ENCODE measurements at regions not wholly inside any gene's neighbourhood (a gene's known extent, or its start where the extent isn't known, plus 50 kb on each side); places are given as distances from the start of the nearest gene placed in this dataset.

DNA sequence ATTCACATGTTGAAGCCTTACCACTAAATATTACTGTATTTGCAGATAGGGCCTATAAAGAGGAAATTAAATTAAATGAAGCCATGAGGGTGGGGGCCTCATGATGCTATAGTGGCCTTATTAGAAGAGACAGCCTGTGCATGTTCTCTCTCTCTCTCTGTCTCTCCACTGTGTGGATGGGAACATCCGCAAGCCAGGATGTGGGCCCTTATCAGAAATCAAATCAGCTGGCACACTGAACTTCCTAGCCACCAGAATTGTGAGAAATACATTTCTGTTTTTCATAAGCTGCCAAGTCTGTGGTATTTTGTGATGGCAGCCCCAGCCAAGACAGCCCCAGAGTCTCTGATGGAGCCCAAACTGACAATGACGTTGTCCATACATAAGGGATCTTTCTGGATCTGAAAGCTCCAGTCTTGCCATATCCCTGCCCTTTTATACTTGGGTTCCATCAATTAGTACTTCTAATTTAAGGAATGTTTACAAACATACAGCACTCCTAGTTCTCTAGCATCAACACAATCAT, 300.5 kb upstream of the ATP10B start:
- no TSS peak for BruUV-seq (replicated peaks)
- TF ChIP-seq, protein P1, sequence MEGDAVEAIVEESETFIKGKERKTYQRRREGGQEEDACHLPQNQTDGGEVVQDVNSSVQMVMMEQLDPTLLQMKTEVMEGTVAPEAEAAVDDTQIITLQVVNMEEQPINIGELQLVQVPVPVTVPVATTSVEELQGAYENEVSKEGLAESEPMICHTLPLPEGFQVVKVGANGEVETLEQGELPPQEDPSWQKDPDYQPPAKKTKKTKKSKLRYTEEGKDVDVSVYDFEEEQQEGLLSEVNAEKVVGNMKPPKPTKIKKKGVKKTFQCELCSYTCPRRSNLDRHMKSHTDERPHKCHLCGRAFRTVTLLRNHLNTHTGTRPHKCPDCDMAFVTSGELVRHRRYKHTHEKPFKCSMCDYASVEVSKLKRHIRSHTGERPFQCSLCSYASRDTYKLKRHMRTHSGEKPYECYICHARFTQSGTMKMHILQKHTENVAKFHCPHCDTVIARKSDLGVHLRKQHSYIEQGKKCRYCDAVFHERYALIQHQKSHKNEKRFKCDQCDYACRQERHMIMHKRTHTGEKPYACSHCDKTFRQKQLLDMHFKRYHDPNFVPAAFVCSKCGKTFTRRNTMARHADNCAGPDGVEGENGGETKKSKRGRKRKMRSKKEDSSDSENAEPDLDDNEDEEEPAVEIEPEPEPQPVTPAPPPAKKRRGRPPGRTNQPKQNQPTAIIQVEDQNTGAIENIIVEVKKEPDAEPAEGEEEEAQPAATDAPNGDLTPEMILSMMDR (IDR thresholded peaks at IDR 0.05; ENCODE audit: unreplicated experiment) = no peak
- H3K4me1 Mint-ChIP-seq (ENCODE audit: low read depth, unreplicated experiment) = no peaks in the 10 kb centered on the region
- no peak overlapping the region for H3K27ac Mint-ChIP-seq (ENCODE audit: unreplicated experiment)
- no peaks in the 10 kb centered on the region for H3K36me3 Mint-ChIP-seq (ENCODE audit: insufficient read depth, unreplicated experiment)
- H3K4me3 Mint-ChIP-seq (ENCODE audit: low read depth, unreplicated experiment) = no peak overlapping the region
- DNase-seq = no peak
- intact Hi-C loops (cut with micrococcal nuclease; ENCODE audit: unreplicated experiment) = no loop called here
- no peaks in the 10 kb centered on the region for H3K27me3 Mint-ChIP-seq (ENCODE audit: unreplicated experiment)
- CTCF ChIA-PET = no interaction called here
- H3K9me3 Mint-ChIP-seq (ENCODE audit: low read depth, unreplicated experiment) = peaks cover 21% of the 10 kb centered on the region

DNA sequence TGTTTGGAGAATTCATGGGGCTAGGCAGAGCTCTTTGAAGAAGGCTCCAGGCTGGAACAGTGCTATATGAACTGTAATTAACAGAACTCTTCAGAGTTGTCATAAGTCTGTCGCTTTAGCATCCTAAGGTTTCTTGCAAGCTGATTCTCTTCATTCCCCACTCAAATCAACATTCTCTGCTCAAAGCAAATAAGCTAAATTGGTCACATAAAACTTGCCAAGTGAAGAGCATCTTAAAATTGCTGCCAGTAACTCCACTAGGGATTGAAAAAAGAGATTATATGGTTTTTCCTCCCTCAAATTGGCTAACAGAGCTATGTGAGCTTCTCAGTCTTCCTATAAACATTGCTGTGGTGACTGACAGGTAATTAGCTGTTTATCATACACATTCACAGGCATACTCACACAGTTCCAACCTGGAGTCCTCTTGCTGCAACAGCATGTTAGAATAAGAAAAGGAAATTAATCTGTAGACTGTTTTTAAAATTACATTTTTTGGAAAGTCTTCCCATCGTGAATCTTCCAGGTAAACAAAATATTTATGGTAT, 298.5 kb upstream of the ATP10B start:
- TF ChIP-seq, protein P1 (IDR thresholded peaks at IDR 0.05; ENCODE audit: unreplicated experiment) = no peak
- DNase-seq = no peak
- no peak overlapping the region for H3K4me3 Mint-ChIP-seq (ENCODE audit: low read depth, unreplicated experiment)
- H3K4me1 Mint-ChIP-seq (ENCODE audit: low read depth, unreplicated experiment) = no peaks in the 10 kb centered on the region
- CTCF ChIA-PET = no interaction called here
- H3K36me3 Mint-ChIP-seq (ENCODE audit: insufficient read depth, unreplicated experiment) = no peaks in the 10 kb centered on the region
- peaks cover 21% of the 10 kb centered on the region for H3K9me3 Mint-ChIP-seq (ENCODE audit: low read depth, unreplicated experiment)
- H3K27ac Mint-ChIP-seq (ENCODE audit: unreplicated experiment) = no peak overlapping the region
- no TSS peak for BruUV-seq (replicated peaks)
- intact Hi-C loops (cut with micrococcal nuclease; ENCODE audit: unreplicated experiment) = no loop called here
- no peaks in the 10 kb centered on the region for H3K27me3 Mint-ChIP-seq (ENCODE audit: unreplicated experiment)

DNA sequence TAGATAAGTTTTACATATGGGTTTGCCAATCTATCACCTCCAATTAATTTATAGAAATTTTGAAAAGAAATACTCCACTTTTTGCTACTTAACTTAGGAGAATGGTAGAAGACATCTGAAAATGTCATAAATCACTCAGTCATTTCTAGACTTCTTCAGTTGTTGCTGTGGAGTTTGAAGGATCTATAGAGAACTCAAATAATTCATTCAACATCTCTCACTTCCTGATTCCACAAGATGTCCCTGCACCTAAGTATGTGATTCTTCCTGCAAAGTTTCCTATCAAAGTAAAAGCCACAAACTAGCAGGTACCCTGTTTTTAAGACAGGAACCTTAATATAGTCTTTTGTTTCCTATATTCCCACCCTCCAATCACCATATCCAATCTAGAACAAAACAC, 297.1 kb upstream of the ATP10B start:
- H3K4me1 Mint-ChIP-seq (ENCODE audit: low read depth, unreplicated experiment) = no peaks in the 10 kb centered on the region
- DNase-seq = no peak
- CTCF ChIA-PET = no interaction called here
- no peaks in the 10 kb centered on the region for H3K36me3 Mint-ChIP-seq (ENCODE audit: insufficient read depth, unreplicated experiment)
- H3K27ac Mint-ChIP-seq (ENCODE audit: unreplicated experiment) = no peak overlapping the region
- no peak overlapping the region for H3K4me3 Mint-ChIP-seq (ENCODE audit: low read depth, unreplicated experiment)
- BruUV-seq (replicated peaks) = no TSS peak
- no peaks in the 10 kb centered on the region for H3K27me3 Mint-ChIP-seq (ENCODE audit: unreplicated experiment)
- TF ChIP-seq, protein P1 (IDR thresholded peaks at IDR 0.05; ENCODE audit: unreplicated experiment) = no peak
- H3K9me3 Mint-ChIP-seq (ENCODE audit: low read depth, unreplicated experiment) = peaks cover 17% of the 10 kb centered on the region
- intact Hi-C loops (cut with micrococcal nuclease; ENCODE audit: unreplicated experiment) = no loop called here

DNA sequence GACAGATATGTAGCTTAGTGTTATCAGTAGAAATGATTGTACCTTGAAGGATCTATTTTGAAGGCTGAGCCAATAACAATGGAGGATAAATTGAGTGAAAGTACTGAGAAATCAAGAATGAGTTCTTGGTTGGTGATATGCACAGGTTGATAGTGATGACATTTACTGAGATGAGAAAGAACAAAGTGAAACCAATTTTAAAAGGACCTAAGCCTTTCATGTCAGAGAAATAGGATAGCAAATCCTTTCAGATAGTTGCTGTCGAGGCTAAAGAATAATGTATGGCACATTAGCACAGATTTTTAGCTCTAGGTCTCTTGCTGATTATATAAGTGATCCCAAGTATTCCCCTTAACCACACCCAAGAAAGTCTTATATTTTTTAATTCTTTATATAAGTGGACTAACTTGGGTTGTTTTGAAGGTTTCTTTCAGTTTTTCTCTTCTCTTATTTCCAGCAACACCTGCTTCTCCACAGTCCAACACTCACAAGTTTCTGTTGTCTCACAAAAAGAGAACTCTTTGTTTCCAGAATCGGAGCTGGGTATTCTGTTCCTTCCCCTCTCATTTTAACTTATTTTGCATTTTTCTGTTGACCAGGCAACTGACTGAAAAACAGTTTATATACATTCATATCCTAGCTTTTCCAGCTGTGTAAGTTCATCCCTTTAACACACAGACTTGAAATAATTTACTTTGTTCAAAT, 286.9 kb upstream of the ATP10B start:
- BruUV-seq (replicated peaks) = no TSS peak
- H3K9me3 Mint-ChIP-seq (ENCODE audit: low read depth, unreplicated experiment) = peaks cover 3% of the 10 kb centered on the region
- H3K4me3 Mint-ChIP-seq (ENCODE audit: low read depth, unreplicated experiment) = no peak overlapping the region
- DNase-seq = no peak
- H3K4me1 Mint-ChIP-seq (ENCODE audit: low read depth, unreplicated experiment) = no peaks in the 10 kb centered on the region
- intact Hi-C loops (cut with micrococcal nuclease; ENCODE audit: unreplicated experiment) = no loop called here
- CTCF ChIA-PET = no interaction called here
- no peak overlapping the region for H3K27ac Mint-ChIP-seq (ENCODE audit: unreplicated experiment)
- H3K36me3 Mint-ChIP-seq (ENCODE audit: insufficient read depth, unreplicated experiment) = no peaks in the 10 kb centered on the region
- TF ChIP-seq, protein P1 (IDR thresholded peaks at IDR 0.05; ENCODE audit: unreplicated experiment) = no peak
- H3K27me3 Mint-ChIP-seq (ENCODE audit: unreplicated experiment) = no peaks in the 10 kb centered on the region

Measured in Calu3 (cell line).